Tibial artery (tissue), 4 donors: ENCODE measurements at regions not wholly inside any gene's neighbourhood (a gene's known extent, or its start where the extent isn't known, plus 50 kb on each side); places are given as distances from the start of the nearest gene placed in this dataset.

Experiments used
- DNase-seq, 2 donors: peaks; one replicate each; pipeline ENCODE4 v3.0.0-alpha.2; 2019
- H3K27ac ChIP-seq, 2 donors: fragments of 200-600 bp; sonication (generic) in 1 of 2; 1 replicate in 1 of 2; 2 replicates in 1 of 2; pipeline ENCODE4 v1.5.1; 2018 to 2019; ENCODE audit warnings: mild to moderate bottlenecking in 1 of 2
- H3K27me3 ChIP-seq, 2 donors: fragments of 200-600 bp; sonication (generic) in 1 of 2; one replicate each; pipeline versions ENCODE4 v1.5.1 to v1.6.0; 2016 to 2019
- H3K36me3 ChIP-seq, 3 donors: fragments of 200-600 bp; sonication (generic) in 2 of 3; one replicate each; pipeline ENCODE4 v1.5.1; 2016 to 2019; ENCODE audit warnings: mild to moderate bottlenecking in 2 of 3
- H3K4me1 ChIP-seq, 4 donors: fragments of 200-600 bp; sonication (generic) in 2 of 4; 1 replicate in 3 of 4; 2 replicates in 1 of 4; pipeline ENCODE4 v1.5.1; 2016 to 2019
- H3K4me3 ChIP-seq, 2 donors: fragments of 200-600 bp; sonication (generic) in 1 of 2; 1 replicate in 1 of 2; 2 replicates in 1 of 2; pipeline ENCODE4 v1.5.1; 2018 to 2019; ENCODE audit warnings: mild to moderate bottlenecking in 2 of 2
- H3K9me3 ChIP-seq, 3 donors: fragments of 200-600 bp; sonication (generic) in 1 of 3; one replicate each; pipeline ENCODE4 v1.5.1; 2016 to 2019
- intact Hi-C: fragments of 100-400 bp; cut with DNase I; formaldehyde crosslinking; loops from one replicate; pipeline ENCODE4 v1.15.0; 2023; ENCODE audit warnings: low total_unique reads
- TF ChIP-seq, protein P1 (sequence below), 2 experiments: fragments of 200-600 bp in 1 of 2; fragments of 450-650 bp in 1 of 2; IDR thresholded peaks; one replicate each; pipeline ENCODE4 v1.5.1; 2017 to 2019; ENCODE audit warnings: antibody characterized with exemption in 2 of 2, mild to moderate bottlenecking in 1 of 2, moderate library complexity in 1 of 2

- TF ChIP-seq, protein P1, sequence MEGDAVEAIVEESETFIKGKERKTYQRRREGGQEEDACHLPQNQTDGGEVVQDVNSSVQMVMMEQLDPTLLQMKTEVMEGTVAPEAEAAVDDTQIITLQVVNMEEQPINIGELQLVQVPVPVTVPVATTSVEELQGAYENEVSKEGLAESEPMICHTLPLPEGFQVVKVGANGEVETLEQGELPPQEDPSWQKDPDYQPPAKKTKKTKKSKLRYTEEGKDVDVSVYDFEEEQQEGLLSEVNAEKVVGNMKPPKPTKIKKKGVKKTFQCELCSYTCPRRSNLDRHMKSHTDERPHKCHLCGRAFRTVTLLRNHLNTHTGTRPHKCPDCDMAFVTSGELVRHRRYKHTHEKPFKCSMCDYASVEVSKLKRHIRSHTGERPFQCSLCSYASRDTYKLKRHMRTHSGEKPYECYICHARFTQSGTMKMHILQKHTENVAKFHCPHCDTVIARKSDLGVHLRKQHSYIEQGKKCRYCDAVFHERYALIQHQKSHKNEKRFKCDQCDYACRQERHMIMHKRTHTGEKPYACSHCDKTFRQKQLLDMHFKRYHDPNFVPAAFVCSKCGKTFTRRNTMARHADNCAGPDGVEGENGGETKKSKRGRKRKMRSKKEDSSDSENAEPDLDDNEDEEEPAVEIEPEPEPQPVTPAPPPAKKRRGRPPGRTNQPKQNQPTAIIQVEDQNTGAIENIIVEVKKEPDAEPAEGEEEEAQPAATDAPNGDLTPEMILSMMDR (IDR thresholded peaks at IDR 0.05) = no peak
- H3K27ac ChIP-seq = no peak overlapping the region
- peaks cover 0 to 5% (median 0%) of the 10 kb centered on the region in 3 donors for H3K9me3 ChIP-seq
- intact Hi-C loops = loop anchor here (10.0 kb wide), 1 partner anchor 691 kb away; no protein-coding TSS in a partner anchor
- no peak for DNase-seq
- H3K36me3 ChIP-seq = no peaks in the 10 kb centered on the region
- H3K4me3 ChIP-seq = no peak overlapping the region
- H3K27me3 ChIP-seq = peaks cover 0 to 14% of the 10 kb centered on the region in 2 donors
- H3K4me1 ChIP-seq = no peaks in the 10 kb centered on the region
These were observed 279.7 kb upstream of the TUT7 start for GRCh38 chr9:86633945-86634344.

DNA sequence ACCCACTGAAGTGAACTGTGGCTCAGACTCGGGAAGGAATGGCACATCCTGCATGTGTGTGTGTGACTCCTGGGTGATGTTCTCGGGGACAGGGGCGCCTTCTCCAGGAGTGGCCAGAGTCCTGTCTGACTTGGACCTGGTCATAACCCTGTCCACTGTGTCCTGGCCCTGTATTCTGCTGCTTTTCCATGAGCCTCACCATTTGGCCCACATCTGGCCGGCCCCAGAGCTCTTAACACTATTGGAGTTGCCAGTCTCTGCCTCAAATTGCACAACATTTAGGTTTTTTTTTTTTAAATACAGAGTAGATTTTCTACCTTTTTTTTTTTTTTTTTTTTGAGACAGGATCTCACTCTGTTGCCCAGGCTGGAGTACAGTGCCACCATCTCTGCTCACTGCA, 278.3 kb upstream of the TUT7 start:
- H3K4me1 ChIP-seq = no peaks in the 10 kb centered on the region
- DNase-seq = no peak
- peaks cover 0 to 5% (median 0%) of the 10 kb centered on the region in 3 donors for H3K9me3 ChIP-seq
- intact Hi-C loops = loop anchor here (10.0 kb wide), 1 partner anchor 692 kb away; no protein-coding TSS in a partner anchor
- no peaks in the 10 kb centered on the region for H3K36me3 ChIP-seq
- H3K4me3 ChIP-seq = no peak overlapping the region
- H3K27me3 ChIP-seq = peaks cover 0 to 14% of the 10 kb centered on the region in 2 donors
- TF ChIP-seq, protein P1 (IDR thresholded peaks at IDR 0.05) = no peak
- H3K27ac ChIP-seq = no peak overlapping the region

DNA sequence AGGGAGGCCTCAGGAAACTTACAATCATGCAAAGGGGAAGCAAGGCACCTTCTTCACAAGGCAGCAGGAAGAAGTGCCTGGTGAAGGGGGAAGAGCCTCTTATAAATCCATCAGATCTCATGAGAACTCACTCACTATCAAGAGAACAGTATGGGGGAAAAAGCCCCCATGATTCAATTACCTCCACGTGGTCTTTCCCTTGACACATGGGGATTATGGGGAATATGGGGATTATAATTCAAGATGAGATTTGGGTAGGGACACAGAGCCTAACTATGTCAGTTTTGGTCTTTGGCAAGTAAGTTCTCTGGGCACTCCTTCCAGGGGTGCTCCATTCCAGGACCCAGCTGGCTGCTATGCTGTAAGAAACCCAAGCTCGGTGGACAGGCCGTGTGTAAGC, 275.3 kb upstream of the TUT7 start:
- no peak for DNase-seq
- TF ChIP-seq, protein P1 (IDR thresholded peaks at IDR 0.05) = no peak
- no peaks in the 10 kb centered on the region for H3K36me3 ChIP-seq
- peaks cover 0 to 3% (median 0%) of the 10 kb centered on the region in 3 donors for H3K9me3 ChIP-seq
- H3K4me3 ChIP-seq = no peak overlapping the region
- intact Hi-C loops = no loop called here
- H3K27me3 ChIP-seq = peaks cover 0 to 5% of the 10 kb centered on the region in 2 donors
- H3K4me1 ChIP-seq = peaks cover 0 to 4% (median 0%) of the 10 kb centered on the region in 4 donors
- H3K27ac ChIP-seq = no peak overlapping the region

- DNase-seq = no peak
- H3K4me3 ChIP-seq = no peak overlapping the region
- no peak overlapping the region for H3K27ac ChIP-seq
- TF ChIP-seq, protein P1 (IDR thresholded peaks at IDR 0.05) = no peak
- H3K9me3 ChIP-seq = no peaks in the 10 kb centered on the region
- intact Hi-C loops = no loop called here
- H3K36me3 ChIP-seq = no peaks in the 10 kb centered on the region
- H3K4me1 ChIP-seq = peaks cover 0 to 5% (median 0%) of the 10 kb centered on the region in 4 donors
- no peaks in the 10 kb centered on the region for H3K27me3 ChIP-seq
These were observed 272.6 kb upstream of the TUT7 start for GRCh38 chr9:86626802-86627201.

- Histone ChIP-seq H3K27me3 (no peaks in the 10 kb centered on the region), H3K4me1 (peaks cover 0 to 5% (median 0%) of the 10 kb centered on the region in 4 donors), H3K9me3 (no peaks in the 10 kb centered on the region), H3K27ac (no peak overlapping the region), H3K36me3 (no peaks in the 10 kb centered on the region), H3K4me3 (no peak overlapping the region)
- intact Hi-C loops = no loop called here
- no peak for DNase-seq
- TF ChIP-seq, protein P1 (IDR thresholded peaks at IDR 0.05) = no peak
These were observed 270.4 kb upstream of the TUT7 start for GRCh38 chr9:86624630-86625029.
